Activated B cell treated with CpG ODN at 0.5 μM for 24 hours (primary cell): ENCODE measurements at regions not wholly inside any gene's neighbourhood (a gene's known extent, or its start where the extent isn't known, plus 50 kb on each side); places are given as distances from the start of the nearest gene placed in this dataset.

Experiments
- ATAC-seq: fragments of 200-7000 bp; cut with Tn5 transposase; one replicate; pipeline ENCODE4 v1.10.0; 2021; ENCODE audit warnings: low read depth, mild to moderate bottlenecking, moderate library complexity
- CTCF ChIA-PET: fragments of 350-600 bp; sonication (Branson Sonifier 250); formaldehyde crosslinking; loops from one replicate; lab custom pipeline; 2021; ENCODE audit warnings: antibody characterized with exemption; lab: Charles Lee
- POLR2A ChIA-PET: fragments of 350-600 bp; sonication (Branson Sonifier 250); formaldehyde crosslinking; loops from one replicate; lab custom pipeline; 2021; ENCODE audit warnings: antibody characterized with exemption; lab: Charles Lee
- DNase-seq: peaks from one replicate; pipeline ENCODE4 v3.0.0; 2022
- H3K27ac Mint-ChIP-seq: one replicate; pipeline ENCODE4 v1.8.0; 2020; ENCODE audit warnings: mixed read lengths
- H3K27me3 Mint-ChIP-seq: one replicate; pipeline ENCODE4 v1.8.0; 2021; ENCODE audit warnings: mixed read lengths
- H3K36me3 Mint-ChIP-seq: one replicate; pipeline ENCODE4 v1.8.0; 2021; ENCODE audit warnings: low read depth, mixed read lengths
- H3K4me1 Mint-ChIP-seq: one replicate; pipeline ENCODE4 v1.8.0; 2021; ENCODE audit warnings: mixed read lengths
- H3K4me3 Mint-ChIP-seq: one replicate; pipeline ENCODE4 v1.8.0; 2020; ENCODE audit warnings: mild to moderate bottlenecking, mixed read lengths
- H3K9me3 Mint-ChIP-seq: one replicate; pipeline ENCODE4 v1.8.0; 2020; ENCODE audit warnings: mixed read lengths
- intact Hi-C: fragments of 100-400 bp; cut with micrococcal nuclease; formaldehyde crosslinking; loops from one replicate; pipeline ENCODE4 v1.15.1; 2024
- TF ChIP-seq, protein P1 (sequence below): fragments of 200-600 bp; IDR thresholded peaks from one replicate; pipeline ENCODE4 v1.8.0; 2022; ENCODE audit warnings: antibody characterized with exemption, mild to moderate bottlenecking

DNA sequence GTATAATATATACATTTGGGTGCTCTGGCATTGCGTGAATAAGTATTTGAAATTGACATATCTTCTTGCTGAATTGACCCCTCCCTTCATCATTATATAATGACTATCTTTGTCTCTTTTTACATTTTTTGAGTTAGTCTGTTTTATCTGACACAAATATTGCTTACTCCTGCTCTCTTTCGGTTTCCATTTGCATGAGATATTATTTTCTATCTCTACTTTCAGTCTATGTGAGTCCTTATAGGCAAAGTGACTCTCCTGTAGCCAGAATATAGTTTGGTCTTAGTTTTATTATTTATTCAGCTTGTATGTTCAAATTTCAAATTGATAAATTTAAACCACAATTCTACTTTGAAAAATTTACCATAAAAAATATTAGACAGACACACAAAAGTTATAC lies 491.0 kb downstream of the NAV3 start:
- Mint-ChIP-seq H3K36me3 (no peaks in the 10 kb centered on the region), H3K4me1 (no peaks in the 10 kb centered on the region), H3K4me3 (no peak overlapping the region), H3K9me3 (peaks cover 2% of the 10 kb centered on the region), H3K27me3 (no peaks in the 10 kb centered on the region), H3K27ac (no peak overlapping the region)
- DNase-seq (no peak), ATAC-seq (no peak)
- intact Hi-C loops: no loop called here
- CTCF ChIA-PET: no interaction called here
- TF ChIP-seq, protein P1, sequence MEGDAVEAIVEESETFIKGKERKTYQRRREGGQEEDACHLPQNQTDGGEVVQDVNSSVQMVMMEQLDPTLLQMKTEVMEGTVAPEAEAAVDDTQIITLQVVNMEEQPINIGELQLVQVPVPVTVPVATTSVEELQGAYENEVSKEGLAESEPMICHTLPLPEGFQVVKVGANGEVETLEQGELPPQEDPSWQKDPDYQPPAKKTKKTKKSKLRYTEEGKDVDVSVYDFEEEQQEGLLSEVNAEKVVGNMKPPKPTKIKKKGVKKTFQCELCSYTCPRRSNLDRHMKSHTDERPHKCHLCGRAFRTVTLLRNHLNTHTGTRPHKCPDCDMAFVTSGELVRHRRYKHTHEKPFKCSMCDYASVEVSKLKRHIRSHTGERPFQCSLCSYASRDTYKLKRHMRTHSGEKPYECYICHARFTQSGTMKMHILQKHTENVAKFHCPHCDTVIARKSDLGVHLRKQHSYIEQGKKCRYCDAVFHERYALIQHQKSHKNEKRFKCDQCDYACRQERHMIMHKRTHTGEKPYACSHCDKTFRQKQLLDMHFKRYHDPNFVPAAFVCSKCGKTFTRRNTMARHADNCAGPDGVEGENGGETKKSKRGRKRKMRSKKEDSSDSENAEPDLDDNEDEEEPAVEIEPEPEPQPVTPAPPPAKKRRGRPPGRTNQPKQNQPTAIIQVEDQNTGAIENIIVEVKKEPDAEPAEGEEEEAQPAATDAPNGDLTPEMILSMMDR: no peak
- POLR2A ChIA-PET: no interaction called here

GRCh38 chr12:78323226-78323625 lies 492.5 kb downstream of the NAV3 start:
- H3K27ac Mint-ChIP-seq: no peak overlapping the region
- ATAC-seq (no peak), DNase-seq (no peak)
- H3K27me3 Mint-ChIP-seq: no peaks in the 10 kb centered on the region
- TF ChIP-seq, protein P1: no peak
- ChIA-PET CTCF (no interaction called here), POLR2A (no interaction called here)
- intact Hi-C loops: no loop called here
- no peaks in the 10 kb centered on the region for H3K4me1 Mint-ChIP-seq
- no peaks in the 10 kb centered on the region for H3K9me3 Mint-ChIP-seq
- H3K36me3 Mint-ChIP-seq: no peaks in the 10 kb centered on the region
- H3K4me3 Mint-ChIP-seq: no peak overlapping the region

DNA sequence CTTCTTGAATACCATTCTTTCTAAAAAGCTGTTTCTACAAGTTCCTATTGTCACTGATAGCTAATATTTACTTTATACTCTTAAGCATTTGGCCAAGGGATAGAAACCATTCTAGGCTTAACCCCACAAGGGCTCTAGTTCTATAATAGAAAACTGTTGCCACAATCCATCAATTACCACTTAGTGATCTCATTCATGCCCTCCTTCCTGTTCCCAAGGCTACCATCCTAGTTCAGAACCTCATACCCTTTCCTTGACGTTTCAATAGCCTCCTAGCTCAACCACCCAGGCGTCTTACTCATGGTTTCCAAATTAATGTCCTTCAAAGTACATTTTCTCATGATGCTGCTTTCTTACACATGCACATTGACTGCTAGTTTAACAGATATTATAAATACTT lies 493.5 kb downstream of the NAV3 start:
- TF ChIP-seq, protein P1: no peak
- Mint-ChIP-seq H3K4me3 (no peak overlapping the region), H3K27me3 (no peaks in the 10 kb centered on the region), H3K9me3 (no peaks in the 10 kb centered on the region), H3K36me3 (no peaks in the 10 kb centered on the region), H3K4me1 (no peaks in the 10 kb centered on the region), H3K27ac (no peak overlapping the region)
- ATAC-seq (no peak), DNase-seq (no peak)
- ChIA-PET POLR2A (no interaction called here), CTCF (no interaction called here)
- intact Hi-C loops: no loop called here

DNA sequence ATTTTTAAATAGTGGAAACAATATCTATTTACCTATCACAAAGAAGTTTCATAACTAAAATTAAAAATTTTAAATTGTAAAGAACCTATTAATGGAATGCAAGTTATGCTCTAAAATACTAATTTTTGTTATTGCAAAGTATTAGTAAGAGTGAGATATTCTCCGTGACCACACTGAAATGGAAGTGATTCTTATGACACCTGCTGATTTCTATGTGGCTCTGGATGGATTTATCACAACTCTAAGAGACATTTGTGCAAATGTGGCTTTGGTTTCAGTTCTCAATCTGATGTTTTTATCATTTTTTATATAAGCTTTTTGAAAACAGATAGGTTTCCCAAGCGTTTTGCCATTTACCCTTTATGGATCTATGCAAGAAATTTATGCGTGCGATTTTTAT lies 497.8 kb downstream of the NAV3 start:
- peaks cover 3% of the 10 kb centered on the region for H3K9me3 Mint-ChIP-seq
- DNase-seq (no peak), ATAC-seq (no peak)

DNA sequence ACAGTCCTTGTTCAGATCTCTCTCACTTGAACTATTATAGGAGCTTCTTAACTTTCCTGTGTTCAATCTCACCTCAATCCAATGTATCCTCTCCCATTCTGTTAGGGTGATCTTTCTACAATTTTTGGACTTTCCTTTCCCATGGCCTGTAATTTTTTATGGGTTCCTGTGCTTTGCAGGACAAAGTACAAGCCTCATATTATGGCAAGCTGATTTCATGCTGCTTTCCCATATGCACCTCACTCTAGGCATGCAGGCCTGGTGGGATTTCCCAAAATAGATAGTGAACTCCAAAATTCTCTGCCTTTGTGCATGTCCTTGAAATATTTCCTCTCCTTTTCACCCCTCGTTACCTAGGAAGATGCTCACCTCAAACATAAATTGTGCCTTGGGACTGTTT lies 499.4 kb downstream of the NAV3 start:
- H3K27ac Mint-ChIP-seq: no peak overlapping the region
- DNase-seq (no peak), ATAC-seq (no peak)
- ChIA-PET CTCF (no interaction called here), POLR2A (no interaction called here)
- H3K9me3 Mint-ChIP-seq: peaks cover 3% of the 10 kb centered on the region
- intact Hi-C loops: no loop called here
- no peaks in the 10 kb centered on the region for H3K4me1 Mint-ChIP-seq
- no peaks in the 10 kb centered on the region for H3K36me3 Mint-ChIP-seq
- H3K4me3 Mint-ChIP-seq: no peak overlapping the region
- no peaks in the 10 kb centered on the region for H3K27me3 Mint-ChIP-seq
- TF ChIP-seq, protein P1: no peak

More for the DNA sequence above, 497.8 kb downstream of the NAV3 start:
- H3K27ac Mint-ChIP-seq: no peak overlapping the region
- intact Hi-C loops: no loop called here
- no peaks in the 10 kb centered on the region for H3K36me3 Mint-ChIP-seq
- no peak overlapping the region for H3K4me3 Mint-ChIP-seq
- no peaks in the 10 kb centered on the region for H3K27me3 Mint-ChIP-seq
- POLR2A ChIA-PET: no interaction called here
- no peaks in the 10 kb centered on the region for H3K4me1 Mint-ChIP-seq
- TF ChIP-seq, protein P1: no peak
- CTCF ChIA-PET: no interaction called here
